Rectal smooth muscle tissue (tissue), 1 donor: ENCODE measurements at regions not wholly inside any gene's neighbourhood (a gene's known extent, or its start where the extent isn't known, plus 50 kb on each side); places are given as distances from the start of the nearest gene placed in this dataset.
"Not testable (repeated sequence)": the region's sequence is repeated elsewhere in the genome, so short reads cannot be mapped to it uniquely, and the experiment has no call there.

Source experiments
- H3K27ac ChIP-seq: one replicate; pipeline ENCODE4 v1.7.0; 2013; ENCODE audit warnings: low read depth, low read length, inconsistent platforms
- H3K27me3 ChIP-seq: one replicate; pipeline ENCODE4 v1.7.0; 2013; ENCODE audit warnings: low read length; ENCODE audit not compliant: control insufficient read depth, insufficient read depth
- H3K36me3 ChIP-seq: one replicate; pipeline ENCODE4 v1.7.0; 2013; ENCODE audit warnings: low read length; ENCODE audit not compliant: control insufficient read depth, insufficient read depth
- H3K4me1 ChIP-seq: one replicate; pipeline ENCODE4 v1.7.0; 2013; ENCODE audit warnings: low read length; ENCODE audit not compliant: control insufficient read depth, insufficient read depth
- H3K4me3 ChIP-seq: one replicate; pipeline ENCODE4 v1.7.0; 2013; ENCODE audit warnings: low read length
- H3K9ac ChIP-seq: one replicate; pipeline ENCODE4 v1.7.0; 2013; ENCODE audit warnings: low read length

- H3K4me3 ChIP-seq, H3K27me3 ChIP-seq, H3K27ac ChIP-seq, H3K4me1 ChIP-seq, H3K9ac ChIP-seq, H3K36me3 ChIP-seq: not testable (repeated sequence)
These were observed 74.4 kb upstream of the TBC1D5 start for GRCh38 chr3:17816839-17817238.

- not testable (repeated sequence) for H3K4me1 ChIP-seq, H3K4me3 ChIP-seq, H3K27me3 ChIP-seq, H3K36me3 ChIP-seq, H3K9ac ChIP-seq, H3K27ac ChIP-seq
These were observed 69.9 kb upstream of the TBC1D5 start for GRCh38 chr3:17812328-17812727.

GRCh38 chr3:17811646-17812045 lies 69.2 kb upstream of the TBC1D5 start:
- no peaks in the 10 kb centered on the region for H3K4me1 ChIP-seq
- H3K9ac ChIP-seq, result no peak overlapping the region
- H3K36me3 ChIP-seq, result no peaks in the 10 kb centered on the region
- H3K4me3 ChIP-seq, result no peak overlapping the region
- no peaks in the 10 kb centered on the region for H3K27me3 ChIP-seq
- H3K27ac ChIP-seq, result no peak overlapping the region

- Histone ChIP-seq H3K36me3 (no peaks in the 10 kb centered on the region), H3K27ac (no peak overlapping the region), H3K4me3 (no peak overlapping the region), H3K27me3 (no peaks in the 10 kb centered on the region), H3K9ac (no peak overlapping the region), H3K4me1 (no peaks in the 10 kb centered on the region)
These were observed 68.3 kb upstream of the TBC1D5 start for GRCh38 chr3:17810759-17811158.

GRCh38 chr3:17808994-17809393 lies 66.6 kb upstream of the TBC1D5 start:
- Histone ChIP-seq H3K36me3 (no peaks in the 10 kb centered on the region), H3K4me1 (no peaks in the 10 kb centered on the region), H3K27me3 (no peaks in the 10 kb centered on the region), H3K9ac (no peak overlapping the region), H3K4me3 (no peak overlapping the region), H3K27ac (no peak overlapping the region)

- no peak overlapping the region for H3K27ac ChIP-seq
- no peaks in the 10 kb centered on the region for H3K36me3 ChIP-seq
- H3K27me3 ChIP-seq, result no peaks in the 10 kb centered on the region
- H3K4me3 ChIP-seq, result no peak overlapping the region
- no peak overlapping the region for H3K9ac ChIP-seq
- H3K4me1 ChIP-seq, result no peaks in the 10 kb centered on the region
These were observed 64.4 kb upstream of the TBC1D5 start for GRCh38 chr3:17806876-17807275.

- H3K27me3 ChIP-seq, result no peaks in the 10 kb centered on the region
- no peak overlapping the region for H3K9ac ChIP-seq
- H3K4me3 ChIP-seq, result no peak overlapping the region
- H3K27ac ChIP-seq, result no peak overlapping the region
- no peaks in the 10 kb centered on the region for H3K4me1 ChIP-seq
- H3K36me3 ChIP-seq, result no peaks in the 10 kb centered on the region
These were observed 63.8 kb upstream of the TBC1D5 start for GRCh38 chr3:17806201-17806600.

GRCh38 chr3:17805461-17805940 lies 63.1 kb upstream of the TBC1D5 start:
- Histone ChIP-seq H3K27ac (no peak overlapping the region), H3K36me3 (no peaks in the 10 kb centered on the region), H3K4me1 (no peaks in the 10 kb centered on the region), H3K4me3 (no peak overlapping the region), H3K27me3 (no peaks in the 10 kb centered on the region), H3K9ac (no peak overlapping the region)

GRCh38 chr3:17802950-17803349 lies 60.5 kb upstream of the TBC1D5 start:
- H3K9ac ChIP-seq, result no peak overlapping the region
- no peaks in the 10 kb centered on the region for H3K27me3 ChIP-seq
- no peak overlapping the region for H3K27ac ChIP-seq
- H3K36me3 ChIP-seq, result no peaks in the 10 kb centered on the region
- H3K4me1 ChIP-seq, result no peaks in the 10 kb centered on the region
- H3K4me3 ChIP-seq, result no peak overlapping the region

GRCh38 chr3:17801131-17801530 lies 58.7 kb upstream of the TBC1D5 start:
- Histone ChIP-seq H3K4me3 (no peak overlapping the region), H3K27me3 (no peaks in the 10 kb centered on the region), H3K36me3 (no peaks in the 10 kb centered on the region), H3K9ac (no peak overlapping the region), H3K4me1 (no peaks in the 10 kb centered on the region), H3K27ac (no peak overlapping the region)

GRCh38 chr3:17800232-17800631 lies 57.8 kb upstream of the TBC1D5 start:
- Histone ChIP-seq H3K9ac (no peak overlapping the region), H3K27me3 (no peaks in the 10 kb centered on the region), H3K36me3 (no peaks in the 10 kb centered on the region), H3K4me3 (no peak overlapping the region), H3K27ac (no peak overlapping the region), H3K4me1 (no peaks in the 10 kb centered on the region)

GRCh38 chr3:17799312-17799711 lies 56.9 kb upstream of the TBC1D5 start:
- no peaks in the 10 kb centered on the region for H3K4me1 ChIP-seq
- no peak overlapping the region for H3K27ac ChIP-seq
- H3K4me3 ChIP-seq, result no peak overlapping the region
- no peak overlapping the region for H3K9ac ChIP-seq
- no peaks in the 10 kb centered on the region for H3K36me3 ChIP-seq
- H3K27me3 ChIP-seq, result no peaks in the 10 kb centered on the region

- H3K9ac ChIP-seq, result no peak overlapping the region
- H3K4me3 ChIP-seq, result no peak overlapping the region
- no peaks in the 10 kb centered on the region for H3K36me3 ChIP-seq
- no peaks in the 10 kb centered on the region for H3K4me1 ChIP-seq
- no peak overlapping the region for H3K27ac ChIP-seq
- no peaks in the 10 kb centered on the region for H3K27me3 ChIP-seq
These were observed 55.6 kb upstream of the TBC1D5 start for GRCh38 chr3:17798000-17798399.
